ENCODE measurements at regions not wholly inside any gene's neighbourhood (a gene's known extent, or its start where the extent isn't known, plus 50 kb on each side); places are given as distances from the start of the nearest gene placed in this dataset.
"Not testable (repeated sequence)": the region's sequence is repeated elsewhere in the genome, so short reads cannot be mapped to it uniquely, and the experiment has no call there.

DNA sequence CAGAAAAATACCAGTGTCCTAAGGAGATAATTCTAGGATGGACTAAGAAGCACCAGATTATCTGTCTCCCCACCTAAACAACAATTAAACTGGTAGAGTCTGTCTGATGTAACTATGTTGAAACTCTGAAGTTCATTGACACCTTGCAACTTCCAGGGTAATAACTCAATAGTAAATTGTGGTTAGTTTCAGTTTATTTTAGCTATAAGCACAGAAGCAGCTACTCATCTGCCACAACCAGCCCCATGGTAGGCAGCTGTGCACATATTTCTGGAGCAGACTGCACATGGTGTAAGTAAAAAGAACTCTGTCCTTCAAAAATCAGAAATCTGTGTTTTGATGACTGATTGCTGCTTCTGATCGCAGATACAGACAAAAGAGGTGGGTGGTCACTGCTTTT lies 852.1 kb downstream of the CDH11 start:
- Histone ChIP-seq H4K20me1 (ENCODE audit: insufficient read depth, low read length) (no peaks in the 10 kb centered on the region), H3K9ac (ENCODE audit: low read length) (no peak overlapping the region), H3K36me3 (replicated peaks; ENCODE audit: insufficient read depth, low read length) (no peaks in the 10 kb centered on the region), H3K4me3 (ENCODE audit: low read length) (no peak overlapping the region), H3K27me3 (replicated peaks; ENCODE audit: insufficient read depth, low read length) (no peaks in the 10 kb centered on the region), H3K9me3 (replicated peaks; ENCODE audit: insufficient read depth, low read length) (no peaks in the 10 kb centered on the region), H3F3A (ENCODE audit: insufficient read depth, low read length) (no peaks in the 10 kb centered on the region), H3K9me2 (replicated peaks; ENCODE audit: insufficient read depth, low read length) (no peaks in the 10 kb centered on the region), H3K27ac (ENCODE audit: low read length) (peak overlapping the region; percentile 6; the same call in 1 of the 2 replicates), H3K4me2 (ENCODE audit: low read depth, low read length) (peak overlapping the region; percentile 22; the same call in 1 of the 2 replicates), H3K4me1 (ENCODE audit: low read length) (peaks cover 7% of the 10 kb centered on the region; the same call in 1 of the 2 replicates), H2AFZ (ENCODE audit: low read length) (no peak overlapping the region), H3K79me2 (ENCODE audit: low read length) (no peaks in the 10 kb centered on the region)
- TF ChIP-seq, protein P1, sequence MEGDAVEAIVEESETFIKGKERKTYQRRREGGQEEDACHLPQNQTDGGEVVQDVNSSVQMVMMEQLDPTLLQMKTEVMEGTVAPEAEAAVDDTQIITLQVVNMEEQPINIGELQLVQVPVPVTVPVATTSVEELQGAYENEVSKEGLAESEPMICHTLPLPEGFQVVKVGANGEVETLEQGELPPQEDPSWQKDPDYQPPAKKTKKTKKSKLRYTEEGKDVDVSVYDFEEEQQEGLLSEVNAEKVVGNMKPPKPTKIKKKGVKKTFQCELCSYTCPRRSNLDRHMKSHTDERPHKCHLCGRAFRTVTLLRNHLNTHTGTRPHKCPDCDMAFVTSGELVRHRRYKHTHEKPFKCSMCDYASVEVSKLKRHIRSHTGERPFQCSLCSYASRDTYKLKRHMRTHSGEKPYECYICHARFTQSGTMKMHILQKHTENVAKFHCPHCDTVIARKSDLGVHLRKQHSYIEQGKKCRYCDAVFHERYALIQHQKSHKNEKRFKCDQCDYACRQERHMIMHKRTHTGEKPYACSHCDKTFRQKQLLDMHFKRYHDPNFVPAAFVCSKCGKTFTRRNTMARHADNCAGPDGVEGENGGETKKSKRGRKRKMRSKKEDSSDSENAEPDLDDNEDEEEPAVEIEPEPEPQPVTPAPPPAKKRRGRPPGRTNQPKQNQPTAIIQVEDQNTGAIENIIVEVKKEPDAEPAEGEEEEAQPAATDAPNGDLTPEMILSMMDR (IDR thresholded peaks at IDR 0.05; ENCODE audit: low read length), result no peak
- TF ChIP-seq EZH2 (optimal IDR thresholded peaks at IDR 0.05; ENCODE audit: low read depth, low read length), result no peak
- TF ChIP-seq EZH2phosphoT487 (IDR thresholded peaks at IDR 0.05; ENCODE audit: low read length), result no peak
- peak; percentile 56 for DNase-seq

DNA sequence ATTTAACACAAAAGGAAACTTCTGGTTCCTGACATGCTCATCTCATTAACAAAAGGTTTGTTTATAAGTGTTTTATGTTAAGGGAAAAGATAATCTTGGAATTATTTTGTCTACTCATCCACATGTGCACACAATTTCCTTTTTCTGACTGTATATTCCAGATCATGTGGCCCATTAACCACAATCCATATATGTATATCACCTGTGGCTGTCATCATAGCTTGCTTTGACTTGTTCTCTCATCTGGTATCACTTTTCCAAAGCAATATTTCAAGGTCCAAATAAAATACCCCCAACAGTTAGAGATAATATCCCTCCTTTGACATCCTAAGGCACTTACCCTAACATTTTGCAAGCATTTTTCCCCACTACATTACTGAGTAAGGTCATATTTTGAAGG lies 856.1 kb downstream of the CDH11 start:
- Histone ChIP-seq H3K9me2 (replicated peaks; ENCODE audit: insufficient read depth, low read length) (no peaks in the 10 kb centered on the region), H3K27me3 (replicated peaks; ENCODE audit: insufficient read depth, low read length) (no peaks in the 10 kb centered on the region), H2AFZ (ENCODE audit: low read length) (no peak overlapping the region), H3K4me2 (ENCODE audit: low read depth, low read length) (no peak overlapping the region), H3K9ac (ENCODE audit: low read length) (no peak overlapping the region), H3K27ac (ENCODE audit: low read length) (no peak overlapping the region), H3K36me3 (replicated peaks; ENCODE audit: insufficient read depth, low read length) (no peaks in the 10 kb centered on the region), H3K4me3 (ENCODE audit: low read length) (no peak overlapping the region), H3K4me1 (ENCODE audit: low read length) (peaks cover 7% of the 10 kb centered on the region; the same call in 1 of the 2 replicates), H4K20me1 (ENCODE audit: insufficient read depth, low read length) (no peaks in the 10 kb centered on the region), H3K9me3 (replicated peaks; ENCODE audit: insufficient read depth, low read length) (no peaks in the 10 kb centered on the region), H3K79me2 (ENCODE audit: low read length) (no peaks in the 10 kb centered on the region), H3F3A (ENCODE audit: insufficient read depth, low read length) (no peaks in the 10 kb centered on the region)
- no peak for DNase-seq
- no peak for TF ChIP-seq EZH2phosphoT487 (IDR thresholded peaks at IDR 0.05; ENCODE audit: low read length)
- TF ChIP-seq, protein P1 (IDR thresholded peaks at IDR 0.05; ENCODE audit: low read length), result no peak
- TF ChIP-seq EZH2 (optimal IDR thresholded peaks at IDR 0.05; ENCODE audit: low read depth, low read length), result no peak

DNA sequence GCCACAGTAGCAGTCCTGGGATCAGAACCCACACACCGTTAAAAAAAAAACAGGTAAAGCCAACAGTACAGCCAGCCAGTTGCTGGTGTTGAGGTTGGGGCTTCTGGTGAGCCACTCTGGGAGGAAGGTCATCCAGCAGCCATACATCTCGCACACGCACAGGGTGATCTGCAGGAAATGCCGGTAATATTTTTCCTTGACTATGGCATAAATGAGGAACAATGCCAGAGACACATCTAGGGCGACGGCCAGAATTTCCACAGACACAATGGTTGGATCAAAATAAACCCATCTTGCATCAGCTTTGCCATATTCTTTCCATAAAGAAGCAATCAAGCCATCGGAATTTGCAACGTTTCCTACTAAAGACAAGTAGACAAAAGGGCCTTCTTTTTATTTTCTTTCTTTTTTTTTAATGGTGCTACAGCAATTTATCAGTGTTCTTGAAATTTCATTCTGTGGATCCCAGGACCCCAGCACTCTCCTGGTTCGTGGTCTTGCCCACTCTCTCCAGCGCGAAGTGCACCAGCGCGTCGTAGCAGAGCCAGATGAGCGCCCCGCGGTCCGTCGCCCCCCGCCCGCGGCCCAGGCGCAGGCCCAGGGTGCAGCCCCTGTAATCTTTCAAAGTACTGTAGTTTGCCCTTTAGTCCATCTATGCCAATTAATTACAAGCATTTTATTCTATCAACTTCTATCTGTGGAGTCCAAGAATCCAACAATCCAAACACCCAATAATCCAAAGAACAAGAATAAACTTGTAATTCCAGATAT lies 861.0 kb downstream of the CDH11 start:
- H3K27ac ChIP-seq (ENCODE audit: low read length), result not testable (repeated sequence)

More for the DNA sequence above, 861.0 kb downstream of the CDH11 start:
- not testable (repeated sequence) for H3K9me2 ChIP-seq (replicated peaks; ENCODE audit: insufficient read depth, low read length); H3K27me3 ChIP-seq (replicated peaks; ENCODE audit: insufficient read depth, low read length); H3F3A ChIP-seq (ENCODE audit: insufficient read depth, low read length); H3K79me2 ChIP-seq (ENCODE audit: low read length); H3K9me3 ChIP-seq (replicated peaks; ENCODE audit: insufficient read depth, low read length); H3K4me3 ChIP-seq (ENCODE audit: low read length); DNase-seq; H3K9ac ChIP-seq (ENCODE audit: low read length); H4K20me1 ChIP-seq (ENCODE audit: insufficient read depth, low read length); H3K4me1 ChIP-seq (ENCODE audit: low read length); H3K36me3 ChIP-seq (replicated peaks; ENCODE audit: insufficient read depth, low read length); H2AFZ ChIP-seq (ENCODE audit: low read length); H3K4me2 ChIP-seq (ENCODE audit: low read depth, low read length)
